ENCODE measurements at regions not wholly inside any gene's neighbourhood (a gene's known extent, or its start where the extent isn't known, plus 50 kb on each side); places are given as distances from the start of the nearest gene placed in this dataset.
"Not testable (repeated sequence)": the region's sequence is repeated elsewhere in the genome, so short reads cannot be mapped to it uniquely, and the experiment has no call there.

GRCh38 chr9:3659647-3660046 lies 133.8 kb upstream of the RFX3 start:
- DNase-seq (ENCODE audit: low read depth in 2 of 2), result no peak

- DNase-seq (ENCODE audit: low read depth in 2 of 2), result no peak
Observed at GRCh38 chr9:3658964-3659363, 133.2 kb upstream of the RFX3 start.

- DNase-seq (ENCODE audit: low read depth in 2 of 2), result no peak
Observed at GRCh38 chr9:3656224-3656623, 130.4 kb upstream of the RFX3 start.

- DNase-seq (ENCODE audit: low read depth in 2 of 2), result no peak
Observed at GRCh38 chr9:3650994-3651622, 125.3 kb upstream of the RFX3 start.

GRCh38 chr9:3648722-3649246 lies 123.0 kb upstream of the RFX3 start:
- DNase-seq (ENCODE audit: low read depth in 2 of 2), result no peak

- DNase-seq (ENCODE audit: low read depth in 2 of 2), result no peak
Observed at GRCh38 chr9:3648266-3648665, 122.5 kb upstream of the RFX3 start.

GRCh38 chr9:3647652-3648051 lies 121.9 kb upstream of the RFX3 start:
- no peak for DNase-seq (ENCODE audit: low read depth in 2 of 2)

GRCh38 chr9:3646226-3646625 lies 120.4 kb upstream of the RFX3 start:
- DNase-seq (ENCODE audit: low read depth in 2 of 2), result no peak

- not testable (repeated sequence) for DNase-seq (ENCODE audit: low read depth in 2 of 2)
Observed at GRCh38 chr9:3642075-3642474, 116.3 kb upstream of the RFX3 start.

GRCh38 chr9:3629495-3629894 lies 103.7 kb upstream of the RFX3 start:
- DNase-seq (ENCODE audit: low read depth in 2 of 2), result no peak

- DNase-seq (ENCODE audit: low read depth in 2 of 2), result no peak
Observed at GRCh38 chr9:3628239-3628638, 102.4 kb upstream of the RFX3 start.

GRCh38 chr9:3608011-3608410 lies 82.2 kb upstream of the RFX3 start:
- no peak for DNase-seq (ENCODE audit: low read depth in 2 of 2)

- DNase-seq (ENCODE audit: low read depth in 2 of 2), result no peak
Observed at GRCh38 chr9:3600672-3601071, 74.9 kb upstream of the RFX3 start.

GRCh38 chr9:3597792-3598191 lies 72.0 kb upstream of the RFX3 start:
- no peak for DNase-seq (ENCODE audit: low read depth in 2 of 2)

GRCh38 chr9:3586066-3586465 lies 60.3 kb upstream of the RFX3 start:
- DNase-seq (ENCODE audit: low read depth in 2 of 2), result no peak

- no peak for DNase-seq (ENCODE audit: low read depth in 2 of 2)
Observed at GRCh38 chr9:3585606-3586005, 59.8 kb upstream of the RFX3 start.

GRCh38 chr9:3578786-3579185 lies 53.0 kb upstream of the RFX3 start:
- DNase-seq (ENCODE audit: low read depth in 2 of 2), result peak in 1 of 2 donors; percentile 8

GRCh38 chr9:3576328-3576727 lies 50.5 kb upstream of the RFX3 start:
- DNase-seq (ENCODE audit: low read depth in 2 of 2), result no peak

- no peak for DNase-seq (ENCODE audit: low read depth in 2 of 2)
Observed at GRCh38 chr9:3575821-3576220, 50.0 kb upstream of the RFX3 start.

Measured in activated CD4-positive, alpha-beta T cell treated with anti-CD3 and anti-CD28 coated beads for 24 hours (primary cell).